K562 (cell line): ENCODE measurements at regions not wholly inside any gene's neighbourhood (a gene's known extent, or its start where the extent isn't known, plus 50 kb on each side); places are given as distances from the start of the nearest gene placed in this dataset.

Experiments used
- ATAC-seq: fragments of 200-7000 bp; cut with Tn5 transposase; 3 replicates; pipeline ENCODE4 v1.9.1; 2020; ENCODE audit warnings: moderate library complexity
- BruUV-seq: library from RNA; stranded (reverse); fragments of 400-500 nt; replicated peaks from 2 replicates; lab custom pipeline; 2021; lab: Mats Ljungman, UMichigan
- CTCF ChIA-PET: fragments of 300-600 bp; formaldehyde crosslinking; extraction: SDS; loops from one replicate; lab custom pipeline; 2021; ENCODE audit warnings: low intra/inter-chr PET ratio; lab: Yijun Ruan, JAX
- POLR2A ChIA-PET: fragments of 300-600, 350-650 bp; sonication (Branson Sonifier 250); formaldehyde crosslinking; extraction: SDS; loops from one replicate; lab custom pipeline; 2021; ENCODE audit warnings: antibody characterized with exemption, inconsistent platforms; lab: Yijun Ruan, JAX
- DNase-seq, 4 experiments: peaks; one replicate each; pipeline versions ENCODE4 v3.0.0 to v3.0.0-alpha.2; 2011 to 2018; ENCODE audit warnings: low spot score in 3 of 4, mixed read lengths in 3 of 4; ENCODE audit errors: extremely low read depth in 1 of 4
- FAIRE-seq: peaks from 2 replicates; lab custom pipeline; 2011; peaks lifted over from hg19 to GRCh38; lab: Jason Lieb, UNC
- H2AFZ ChIP-seq: 2 replicates; pipeline ENCODE4 v1.6.0; 2011; ENCODE audit warnings: low read depth, low read length, control low read depth, inconsistent platforms
- H3K27ac ChIP-seq: fragments of 200-600 bp; 3 replicates; pipeline ENCODE4 v1.8.0; 2011; ENCODE audit warnings: low read depth, mild to moderate bottlenecking, control low read depth, inconsistent platforms, low read length, moderate library complexity, mixed read lengths; ENCODE audit errors: extremely low read depth
- H3K27me3 ChIP-seq, 2 experiments: fragments of 300-600 bp in 1 of 2; 2 replicates in 1 of 2; 3 replicates in 1 of 2; pipeline versions ENCODE4 v1.6.0 to v1.8.0; 2011; ENCODE audit warnings: inconsistent platforms in 2 of 2, low read length in 2 of 2, mild to moderate bottlenecking in 1 of 2, mixed read lengths in 1 of 2, moderate library complexity in 1 of 2; ENCODE audit not compliant: control insufficient read depth in 2 of 2, insufficient read depth in 2 of 2
- H3K36me3 ChIP-seq: fragments of 300-600 bp; 3 replicates; pipeline ENCODE4 v1.8.0; 2011; ENCODE audit warnings: mild to moderate bottlenecking, low read length, inconsistent platforms; ENCODE audit not compliant: control insufficient read depth, insufficient read depth
- H3K4me1 ChIP-seq, 2 experiments: fragments of 200-600 bp in 1 of 2; replicated peaks in 1 of 2; 2 replicates in 1 of 2; 3 replicates in 1 of 2; pipeline versions ENCODE4 v1.5.1 to v1.8.0; 2011; ENCODE audit warnings: inconsistent platforms in 2 of 2, low read length in 2 of 2, mild to moderate bottlenecking in 1 of 2, mixed read lengths in 1 of 2, moderate library complexity in 1 of 2; ENCODE audit not compliant: control insufficient read depth in 2 of 2, insufficient read depth in 2 of 2
- H3K4me2 ChIP-seq: 2 replicates; pipeline ENCODE4 v1.6.1; 2011; ENCODE audit warnings: low read length, control low read depth, inconsistent platforms, mixed read lengths; ENCODE audit not compliant: insufficient read depth
- H3K4me3 ChIP-seq: fragments of 200-600 bp; sonication (generic), shearing (Covaris generic); 2 replicates; pipeline ENCODE4 v1.5.1; 2016; ENCODE audit warnings: control low read depth, inconsistent platforms
- H3K79me2 ChIP-seq: fragments of 200-600 bp; 3 replicates; pipeline ENCODE4 v1.8.0; 2011; ENCODE audit warnings: low read length, inconsistent platforms; ENCODE audit not compliant: control insufficient read depth, insufficient read depth
- H3K9ac ChIP-seq, 2 experiments: 2 replicates each; pipeline versions ENCODE4 v1.6.0 to v1.6.1; 2011; ENCODE audit warnings: low read depth in 2 of 2, low read length in 2 of 2, control low read depth in 1 of 2, inconsistent platforms in 1 of 2, mild to moderate bottlenecking in 1 of 2, mixed read lengths in 1 of 2; ENCODE audit not compliant: insufficient read depth in 1 of 2
- H3K9me1 ChIP-seq: one replicate; pipeline ENCODE4 v1.6.0; 2011; ENCODE audit warnings: inconsistent platforms, mild to moderate bottlenecking, low read length, moderate library complexity; ENCODE audit not compliant: control insufficient read depth, insufficient read depth
- H3K9me3 ChIP-seq: replicated peaks from 2 replicates; pipeline ENCODE4 v1.5.1; 2011; ENCODE audit warnings: low read depth, low read length, inconsistent platforms; ENCODE audit not compliant: control insufficient read depth, insufficient read depth
- H4K20me1 ChIP-seq: replicated peaks from 2 replicates; pipeline ENCODE4 v1.6.1; 2011; ENCODE audit warnings: low read length, inconsistent platforms, mixed read lengths; ENCODE audit not compliant: control insufficient read depth, insufficient read depth
- BRD9 ChIP-seq: fragments of 450-650 bp; IDR thresholded peaks from 2 replicates; pipeline ENCODE4 v1.6.1; 2018; ENCODE audit warnings: low read depth; ENCODE audit not compliant: partially characterized antibody
- CREBBP ChIP-seq: IDR thresholded peaks from one replicate; pipeline ENCODE4 v1.6.1; 2012; ENCODE audit warnings: low read depth, mild to moderate bottlenecking, control low read depth, inconsistent platforms, low read length
- KLF16 ChIP-seq: IDR thresholded peaks from 2 replicates; pipeline ENCODE4 v1.6.1; 2016; ENCODE audit warnings: antibody characterized with exemption
- MAZ ChIP-seq, 2 experiments: fragments of 450-650 bp in 1 of 2; sonication (generic) in 1 of 2; formaldehyde crosslinking; IDR thresholded peaks in 1 of 2; conservative IDR thresholded peaks in 1 of 2; 2 replicates each; pipeline versions ENCODE4 v1.4.0 to v1.5.0; 2020; ENCODE audit warnings: mild to moderate bottlenecking in 1 of 2, missing genetic modification reagents in 1 of 2
- MCM3 ChIP-seq: fragments of 450-650 bp; IDR thresholded peaks from 2 replicates; pipeline ENCODE4 v1.6.1; 2016
- MECOM ChIP-seq: fragments of 250-450 bp; sonication (Bioruptor Pico); IDR thresholded peaks from 2 replicates; pipeline ENCODE4 v1.8.0; 2022; ENCODE audit warnings: inconsistent platforms
- MYNN ChIP-seq, 2 experiments: sonication (generic); formaldehyde crosslinking in 1 of 2; IDR thresholded peaks; 2 replicates each; pipeline versions ENCODE4 v1.5.0 to v1.6.1; 2016 to 2020; ENCODE audit warnings: antibody characterized with exemption in 1 of 2, missing genetic modification reagents in 1 of 2
- NFATC3 ChIP-seq: fragments of 450-650 bp; IDR thresholded peaks from 2 replicates; pipeline ENCODE4 v1.6.1; 2017; ENCODE audit warnings: mild to moderate bottlenecking
- PHB2 ChIP-seq: fragments of 450-650 bp; IDR thresholded peaks from 2 replicates; pipeline ENCODE4 v1.6.1; 2017; ENCODE audit warnings: low read depth
- PML ChIP-seq: IDR thresholded peaks from 2 replicates; pipeline ENCODE4 v1.6.1; 2012; ENCODE audit warnings: low read length, inconsistent platforms
- SMARCB1 ChIP-seq: IDR thresholded peaks from 2 replicates; pipeline ENCODE4 v1.6.1; 2011; ENCODE audit warnings: improper control_type of control experiment, low read depth; ENCODE audit not compliant: insufficient read length
- SUPT5H ChIP-seq: fragments of 450-650 bp; IDR thresholded peaks from 2 replicates; pipeline ENCODE4 v1.6.1; 2016
- TEAD1 ChIP-seq, 2 experiments: fragments of 450-650 bp in 1 of 2; sonication (generic) in 1 of 2; formaldehyde crosslinking; IDR thresholded peaks; 2 replicates each; pipeline versions ENCODE4 v1.4.0 to v1.8.0; 2020 to 2022; ENCODE audit warnings: mild to moderate bottlenecking in 2 of 2, missing genetic modification reagents in 1 of 2
- ZNF133 ChIP-seq: fragments of 250-450 bp; sonication (Bioruptor Pico); IDR thresholded peaks from 2 replicates; pipeline ENCODE4 v1.4.0; 2020; ENCODE audit warnings: mild to moderate bottlenecking
- ZNF140 ChIP-seq: fragments of 250-450 bp; sonication (Bioruptor Pico); IDR thresholded peaks from 2 replicates; pipeline ENCODE4 v1.8.0; 2021; ENCODE audit warnings: moderate library complexity, mild to moderate bottlenecking, inconsistent platforms
- ZNF282 ChIP-seq: sonication (generic); formaldehyde crosslinking; IDR thresholded peaks from 2 replicates; pipeline ENCODE4 v1.8.1; 2023; ENCODE audit warnings: missing genetic modification reagents
- ZNF77 ChIP-seq: fragments of 250-450 bp; sonication (Bioruptor Pico); IDR thresholded peaks from 2 replicates; pipeline ENCODE4 v1.5.0; 2020
- ZNF79 ChIP-seq: fragments of 250-450 bp; sonication (Bioruptor Pico); IDR thresholded peaks from 2 replicates; pipeline ENCODE4 v1.4.0; 2020; ENCODE audit warnings: low read depth, mild to moderate bottlenecking, moderate library complexity
- WGBS: fragments of 100-300 bp; shearing (Covaris generic); methylation state at CpG from one replicate; pipeline ENCODE4 v1.1.6; 2016; ENCODE audit warnings: low coverage, mixed read lengths; ENCODE audit not compliant: insufficient coverage; ENCODE audit errors: missing lambda C conversion rate; 5-methylcytosine and 5-hydroxymethylcytosine counted together
- in situ Hi-C: fragments of 300-500 bp; cut with MboI; formaldehyde crosslinking; loops from 4 replicates; pipeline ENCODE4 v1.15.0; 2018; ENCODE audit warnings: inconsistent platforms, mixed read lengths
- intact Hi-C: fragments of 100-400 bp; cut with micrococcal nuclease; formaldehyde crosslinking; loops from 2 replicates; pipeline ENCODE4 v1.14.2; 2022

DNA sequence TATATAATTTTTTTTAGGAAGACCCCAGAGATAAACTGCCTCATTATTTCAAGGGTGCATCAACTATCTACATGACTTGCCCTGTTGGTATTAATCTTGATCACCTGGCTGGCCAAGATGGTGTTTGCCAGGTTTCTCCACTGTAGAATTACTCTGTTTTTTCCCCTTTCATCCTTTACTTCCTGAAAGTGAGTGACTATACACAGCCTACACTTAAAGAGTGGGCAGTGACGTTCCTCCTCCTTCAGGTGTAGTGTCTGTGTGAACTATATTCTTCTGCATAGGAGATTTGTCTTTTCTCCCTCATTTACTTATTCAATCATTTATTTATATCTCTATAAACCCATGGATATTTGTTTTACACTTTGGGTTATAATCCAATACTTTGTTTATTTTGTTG is 246.7 kb downstream of the IRF8 start:
- Histone ChIP-seq H3K27ac (no peak overlapping the region), H3K36me3 (no peaks in the 10 kb centered on the region), H3K9me1 (no peaks in the 10 kb centered on the region), H3K79me2 (no peaks in the 10 kb centered on the region), H3K4me2 (no peak overlapping the region)
- no peak for ATAC-seq
- TF ChIP-seq ZNF77 (no peak), SMARCB1 (no peak), MYNN (IDR thresholded peaks at IDR 0.05) (no peak), MYNN (CRISPR knock-in tag; IDR thresholded peaks at IDR 0.05) (no peak), CREBBP (no peak), ZNF282 (CRISPR knock-in tag) (no peak), NFATC3 (no peak), MAZ (CRISPR knock-in tag; conservative IDR thresholded peaks at IDR 0.05 in 1 of 2, IDR thresholded peaks at IDR 0.05 in 1 of 2) (no peak), MCM3 (no peak), KLF16 (no peak), PML (no peak), BRD9 (no peak), ZNF140 (CRISPR knock-in tag) (no peak), ZNF79 (CRISPR knock-in tag) (no peak), TEAD1 (CRISPR knock-in tag; IDR thresholded peaks at IDR 0.05) (no peak), MECOM (no peak), PHB2 (no peak), ZNF133 (CRISPR knock-in tag) (no peak), SUPT5H (no peak)
- TF ChIP-seq, all 486 proteins: peak for 0
- intact Hi-C loops: no loop called here
- 0% methylated on average over 1 of the region's 1 CpG for WGBS
- Histone ChIP-seq H4K20me1 (no peaks in the 10 kb centered on the region), H3K9ac (no peak overlapping the region), H3K9me3 (no peaks in the 10 kb centered on the region), H3K4me1 (no peaks in the 10 kb centered on the region), H3K27me3 (peaks cover 16 to 18% of the 10 kb centered on the region in 2 experiments; a peak in 4 of 5 replicates), H3K4me3 (no peak overlapping the region), H2AFZ (no peak overlapping the region)
- ChIA-PET CTCF (no interaction called here), POLR2A (no interaction called here)
- no TSS peak for BruUV-seq
- no peak for DNase-seq
- in situ Hi-C loops: no loop called here
- no peak for FAIRE-seq
